Endodermal cell (in vitro differentiated cells): ENCODE measurements at regions not wholly inside any gene's neighbourhood (a gene's known extent, or its start where the extent isn't known, plus 50 kb on each side); places are given as distances from the start of the nearest gene placed in this dataset.
A peak's percentile ranks its signal among the peaks of the same experiment; 100 is the strongest.

Experiments
- DNase-seq: peaks from one replicate; pipeline ENCODE4 v3.0.0-alpha.2; 2017
- H3K27ac ChIP-seq: 2 replicates; pipeline ENCODE4 v1.5.1; 2013; ENCODE audit warnings: mild to moderate bottlenecking, low read depth, low read length, moderate library complexity
- H3K27me3 ChIP-seq: 2 replicates; pipeline ENCODE4 v1.6.1; 2013; ENCODE audit warnings: mild to moderate bottlenecking, low read length, moderate library complexity; ENCODE audit not compliant: insufficient read depth, control insufficient read depth, poor library complexity, severe bottlenecking
- H3K36me3 ChIP-seq: 2 replicates; pipeline ENCODE4 v1.7.0; 2013; ENCODE audit warnings: mild to moderate bottlenecking, low read length, moderate library complexity; ENCODE audit not compliant: control insufficient read depth, insufficient read depth
- H3K4me1 ChIP-seq: one replicate; pipeline ENCODE4 v1.7.0; 2013; ENCODE audit warnings: low read length; ENCODE audit not compliant: control insufficient read depth, insufficient read depth
- H3K4me3 ChIP-seq: 2 replicates; pipeline ENCODE4 v1.5.1; 2013; ENCODE audit warnings: mild to moderate bottlenecking, low read length, moderate library complexity
- H3K9ac ChIP-seq: 2 replicates; pipeline ENCODE4 v1.6.1; 2013; ENCODE audit warnings: mild to moderate bottlenecking, low read length, moderate library complexity; ENCODE audit not compliant: poor library complexity, severe bottlenecking; ENCODE audit errors: extremely low read depth
- H3K9me3 ChIP-seq: 2 replicates; pipeline ENCODE4 v1.6.1; 2013; ENCODE audit warnings: mild to moderate bottlenecking, low read length, moderate library complexity; ENCODE audit not compliant: control insufficient read depth
- H3K27ac Mint-ChIP-seq: 2 replicates; pipeline ENCODE4 v1.8.0; 2020; ENCODE audit warnings: mixed read lengths
- H3K27me3 Mint-ChIP-seq: 2 replicates; pipeline ENCODE4 v1.8.0; 2021; ENCODE audit warnings: mild to moderate bottlenecking, mixed read lengths; ENCODE audit not compliant: insufficient read depth
- H3K36me3 Mint-ChIP-seq: 2 replicates; pipeline ENCODE4 v1.8.0; 2020; ENCODE audit warnings: low read depth, mixed read lengths
- H3K4me1 Mint-ChIP-seq: 2 replicates; pipeline ENCODE4 v1.8.0; 2020; ENCODE audit warnings: mixed read lengths
- H3K4me3 Mint-ChIP-seq: 2 replicates; pipeline ENCODE4 v1.8.0; 2020; ENCODE audit warnings: mild to moderate bottlenecking, moderate library complexity, mixed read lengths
- H3K9me3 Mint-ChIP-seq: 2 replicates; pipeline ENCODE4 v1.8.0; 2020; ENCODE audit warnings: mild to moderate bottlenecking, mixed read lengths
- CTCF ChIP-seq: fragments of 200-600 bp; sonication (generic); conservative IDR thresholded peaks from 2 replicates; pipeline ENCODE4 v1.5.0; 2021; ENCODE audit warnings: antibody characterized with exemption, mild to moderate bottlenecking
- WGBS, 2 experiments: methylation state at CpG; one replicate each; pipeline versions ENCODE4 v1.1.5 to v1.1.7; 2013; ENCODE audit warnings: missing lambda C conversion rate in 2 of 2, mixed read lengths in 1 of 2; ENCODE audit not compliant: insufficient coverage in 1 of 2, insufficient read length in 1 of 2; 5-methylcytosine and 5-hydroxymethylcytosine counted together

- Mint-ChIP-seq H3K4me3 (no peak overlapping the region), H3K27me3 (peaks cover 34% of the 10 kb centered on the region), H3K36me3 (no peaks in the 10 kb centered on the region), H3K9me3 (no peaks in the 10 kb centered on the region), H3K27ac (no peak overlapping the region), H3K4me1 (peaks cover 51% of the 10 kb centered on the region)
- no peaks in the 10 kb centered on the region for H3K36me3 ChIP-seq
- H3K4me1 ChIP-seq, result peaks cover 23% of the 10 kb centered on the region
- peak; percentile 76 for DNase-seq
- H3K27ac ChIP-seq, result peak overlapping the region; percentile 55
- no peaks in the 10 kb centered on the region for H3K9me3 ChIP-seq
- 37 to 52% methylated on average over 3 to 5 of the region's 5 CpGs for WGBS, 2 experiments
- no peaks in the 10 kb centered on the region for H3K27me3 ChIP-seq
- no peak overlapping the region for H3K4me3 ChIP-seq
- no peak for TF ChIP-seq CTCF
- H3K9ac ChIP-seq, result no peak overlapping the region
Measured at GRCh38 chr9:38229104-38229500, 160.1 kb upstream of the SHB start.

GRCh38 chr9:38228331-38229103 is 159.5 kb upstream of the SHB start:
- no peak overlapping the region for H3K27ac Mint-ChIP-seq
- no peak for TF ChIP-seq CTCF
- H3K9ac ChIP-seq, result no peak overlapping the region

GRCh38 chr9:38227656-38228055 is 158.6 kb upstream of the SHB start:
- TF ChIP-seq CTCF, result no peak
- H3K4me1 ChIP-seq, result peaks cover 17% of the 10 kb centered on the region
- no peaks in the 10 kb centered on the region for H3K36me3 ChIP-seq
- DNase-seq, result no peak
- H3K27ac ChIP-seq, result peak overlapping the region; percentile 82
- no peaks in the 10 kb centered on the region for H3K27me3 ChIP-seq
- no peaks in the 10 kb centered on the region for H3K9me3 ChIP-seq
- Mint-ChIP-seq H3K9me3 (no peaks in the 10 kb centered on the region), H3K4me3 (no peak overlapping the region), H3K27me3 (peaks cover 39% of the 10 kb centered on the region), H3K4me1 (peaks cover 43% of the 10 kb centered on the region), H3K36me3 (no peaks in the 10 kb centered on the region), H3K27ac (no peak overlapping the region)
- H3K4me3 ChIP-seq, result peak overlapping the region; percentile 61
- WGBS, 2 experiments, result 18 to 43% methylated on average over 8 to 10 of the region's 10 CpGs
- H3K9ac ChIP-seq, result no peak overlapping the region

More at GRCh38 chr9:38228331-38229103, 159.5 kb upstream of the SHB start:
- Histone ChIP-seq H3K4me3 (no peak overlapping the region), H3K27ac (peak overlapping the region; percentile 82), H3K36me3 (no peaks in the 10 kb centered on the region), H3K27me3 (no peaks in the 10 kb centered on the region), H3K4me1 (peaks cover 23% of the 10 kb centered on the region), H3K9me3 (no peaks in the 10 kb centered on the region)
- H3K36me3 Mint-ChIP-seq, result no peaks in the 10 kb centered on the region
- peaks cover 35% of the 10 kb centered on the region for H3K27me3 Mint-ChIP-seq
- no peak for DNase-seq
- no peaks in the 10 kb centered on the region for H3K9me3 Mint-ChIP-seq
- peaks cover 49% of the 10 kb centered on the region for H3K4me1 Mint-ChIP-seq
- 54 to 61% methylated on average over 7 to 13 of the region's 13 CpGs for WGBS, 2 experiments
- no peak overlapping the region for H3K4me3 Mint-ChIP-seq
